Endodermal cell (in vitro differentiated cells): ENCODE measurements at regions not wholly inside any gene's neighbourhood (a gene's known extent, or its start where the extent isn't known, plus 50 kb on each side); places are given as distances from the start of the nearest gene placed in this dataset.

Experiments used
- DNase-seq: peaks from one replicate; pipeline ENCODE4 v3.0.0-alpha.2; 2017
- H3K27ac ChIP-seq: 2 replicates; pipeline ENCODE4 v1.5.1; 2013; ENCODE audit warnings: mild to moderate bottlenecking, low read depth, low read length, moderate library complexity
- H3K27me3 ChIP-seq: 2 replicates; pipeline ENCODE4 v1.6.1; 2013; ENCODE audit warnings: mild to moderate bottlenecking, low read length, moderate library complexity; ENCODE audit not compliant: insufficient read depth, control insufficient read depth, poor library complexity, severe bottlenecking
- H3K36me3 ChIP-seq: 2 replicates; pipeline ENCODE4 v1.7.0; 2013; ENCODE audit warnings: mild to moderate bottlenecking, low read length, moderate library complexity; ENCODE audit not compliant: control insufficient read depth, insufficient read depth
- H3K4me1 ChIP-seq: one replicate; pipeline ENCODE4 v1.7.0; 2013; ENCODE audit warnings: low read length; ENCODE audit not compliant: control insufficient read depth, insufficient read depth
- H3K4me3 ChIP-seq: 2 replicates; pipeline ENCODE4 v1.5.1; 2013; ENCODE audit warnings: mild to moderate bottlenecking, low read length, moderate library complexity
- H3K9ac ChIP-seq: 2 replicates; pipeline ENCODE4 v1.6.1; 2013; ENCODE audit warnings: mild to moderate bottlenecking, low read length, moderate library complexity; ENCODE audit not compliant: poor library complexity, severe bottlenecking; ENCODE audit errors: extremely low read depth
- H3K9me3 ChIP-seq: 2 replicates; pipeline ENCODE4 v1.6.1; 2013; ENCODE audit warnings: mild to moderate bottlenecking, low read length, moderate library complexity; ENCODE audit not compliant: control insufficient read depth
- H3K27ac Mint-ChIP-seq: 2 replicates; pipeline ENCODE4 v1.8.0; 2020; ENCODE audit warnings: mixed read lengths
- H3K27me3 Mint-ChIP-seq: 2 replicates; pipeline ENCODE4 v1.8.0; 2021; ENCODE audit warnings: mild to moderate bottlenecking, mixed read lengths; ENCODE audit not compliant: insufficient read depth
- H3K36me3 Mint-ChIP-seq: 2 replicates; pipeline ENCODE4 v1.8.0; 2020; ENCODE audit warnings: low read depth, mixed read lengths
- H3K4me1 Mint-ChIP-seq: 2 replicates; pipeline ENCODE4 v1.8.0; 2020; ENCODE audit warnings: mixed read lengths
- H3K4me3 Mint-ChIP-seq: 2 replicates; pipeline ENCODE4 v1.8.0; 2020; ENCODE audit warnings: mild to moderate bottlenecking, moderate library complexity, mixed read lengths
- H3K9me3 Mint-ChIP-seq: 2 replicates; pipeline ENCODE4 v1.8.0; 2020; ENCODE audit warnings: mild to moderate bottlenecking, mixed read lengths
- CTCF ChIP-seq: fragments of 200-600 bp; sonication (generic); conservative IDR thresholded peaks from 2 replicates; pipeline ENCODE4 v1.5.0; 2021; ENCODE audit warnings: antibody characterized with exemption, mild to moderate bottlenecking
- WGBS, 2 experiments: methylation state at CpG; one replicate each; pipeline versions ENCODE4 v1.1.5 to v1.1.7; 2013; ENCODE audit warnings: missing lambda C conversion rate in 2 of 2, mixed read lengths in 1 of 2; ENCODE audit not compliant: insufficient coverage in 1 of 2, insufficient read length in 1 of 2; 5-methylcytosine and 5-hydroxymethylcytosine counted together

GRCh38 chr1:163885510-163885909, 563.8 kb downstream of the NUF2 start:
- H3K9ac ChIP-seq = no peak overlapping the region
- no peak for DNase-seq
- H3K27ac Mint-ChIP-seq = no peak overlapping the region
- H3K27ac ChIP-seq = no peak overlapping the region
- no peak overlapping the region for H3K4me3 ChIP-seq
- no peaks in the 10 kb centered on the region for H3K36me3 ChIP-seq
- H3K9me3 ChIP-seq = no peaks in the 10 kb centered on the region
- peaks cover 8% of the 10 kb centered on the region for H3K4me1 Mint-ChIP-seq
- 87 to 88% methylated on average over 6 to 8 of the region's 8 CpGs for WGBS, 2 experiments
- no peaks in the 10 kb centered on the region for H3K27me3 Mint-ChIP-seq
- no peaks in the 10 kb centered on the region for H3K27me3 ChIP-seq
- no peaks in the 10 kb centered on the region for H3K9me3 Mint-ChIP-seq
- no peak overlapping the region for H3K4me3 Mint-ChIP-seq
- TF ChIP-seq CTCF = no peak
- H3K36me3 Mint-ChIP-seq = no peaks in the 10 kb centered on the region
- H3K4me1 ChIP-seq = no peaks in the 10 kb centered on the region

- Mint-ChIP-seq H3K4me3 (no peak overlapping the region), H3K36me3 (no peaks in the 10 kb centered on the region), H3K9me3 (no peaks in the 10 kb centered on the region), H3K27ac (no peak overlapping the region), H3K27me3 (no peaks in the 10 kb centered on the region), H3K4me1 (peaks cover 4% of the 10 kb centered on the region)
- DNase-seq = no peak
- H3K4me1 ChIP-seq = no peaks in the 10 kb centered on the region
- H3K27ac ChIP-seq = no peak overlapping the region
- WGBS, 2 experiments = 100% methylated on average over 1 of the region's 1 CpG
- no peak overlapping the region for H3K9ac ChIP-seq
- TF ChIP-seq CTCF = no peak
- H3K4me3 ChIP-seq = no peak overlapping the region
- H3K27me3 ChIP-seq = no peaks in the 10 kb centered on the region
- H3K9me3 ChIP-seq = no peaks in the 10 kb centered on the region
- no peaks in the 10 kb centered on the region for H3K36me3 ChIP-seq
Measured at GRCh38 chr1:163896001-163896400, 574.2 kb downstream of the NUF2 start.

GRCh38 chr1:163897412-163898155, 575.8 kb downstream of the NUF2 start:
- DNase-seq = no peak
- no peaks in the 10 kb centered on the region for H3K36me3 Mint-ChIP-seq
- no peaks in the 10 kb centered on the region for H3K36me3 ChIP-seq
- no peaks in the 10 kb centered on the region for H3K27me3 ChIP-seq
- H3K9ac ChIP-seq = no peak overlapping the region
- H3K4me1 Mint-ChIP-seq = peaks cover 4% of the 10 kb centered on the region
- no peaks in the 10 kb centered on the region for H3K4me1 ChIP-seq
- H3K27ac Mint-ChIP-seq = no peak overlapping the region
- no peak overlapping the region for H3K27ac ChIP-seq
- no peaks in the 10 kb centered on the region for H3K9me3 Mint-ChIP-seq
- 93 to 95% methylated on average over 5 of the region's 5 CpGs for WGBS, 2 experiments
- no peaks in the 10 kb centered on the region for H3K9me3 ChIP-seq
- H3K27me3 Mint-ChIP-seq = no peaks in the 10 kb centered on the region
- no peak overlapping the region for H3K4me3 Mint-ChIP-seq
- no peak overlapping the region for H3K4me3 ChIP-seq
- TF ChIP-seq CTCF = no peak
